ENCODE measurements at regions not wholly inside any gene's neighbourhood (a gene's known extent, or its start where the extent isn't known, plus 50 kb on each side); places are given as distances from the start of the nearest gene placed in this dataset.

GRCh38 chr4:104616401-104616820 is 121.7 kb upstream of the CXXC4 start:
- Mint-ChIP-seq H3K27me3 (no peaks in the 10 kb centered on the region), H3K27ac (no peak overlapping the region), H3K4me1 (no peaks in the 10 kb centered on the region), H3K4me3 (no peak overlapping the region), H3K9me3 (ENCODE audit: insufficient read depth) (peaks cover 3% of the 10 kb centered on the region)
- Histone ChIP-seq H3K9ac (ENCODE audit: low read length) (no peak overlapping the region), H4K20me1 (ENCODE audit: control insufficient read depth, insufficient read depth, low read length, poor library complexity, severe bottlenecking) (no peaks in the 10 kb centered on the region), H3K36me3 (replicated peaks in 1 of 2; ENCODE audit: control extremely low read depth in 1 of 2, control insufficient read depth in 1 of 2, extremely low read depth in 1 of 2, insufficient read depth in 2 of 2, low read length in 1 of 2) (no peaks in the 10 kb centered on the region), H3K27me3 (replicated peaks in 1 of 4; ENCODE audit: control extremely low read depth in 1 of 4, control insufficient read depth in 3 of 4, insufficient read depth in 4 of 4, low read length in 3 of 4) (no peaks in the 10 kb centered on the region), H3K4me1 (ENCODE audit: control insufficient read depth in 2 of 2, insufficient read depth in 2 of 2, low read length in 2 of 2) (no peaks in the 10 kb centered on the region), H3K79me2 (ENCODE audit: control insufficient read depth, insufficient read depth, low read length) (no peaks in the 10 kb centered on the region), H3K4me2 (replicated peaks; ENCODE audit: low read depth, low read length, poor library complexity, severe bottlenecking) (no peak overlapping the region), H3K9me3 (ENCODE audit: control extremely low read depth in 1 of 3, control insufficient read depth in 2 of 3, insufficient read depth in 1 of 3, low read length in 2 of 3) (peaks cover 0 to 15% (median 0%) of the 10 kb centered on the region in 3 donors), H3K4me3 (ENCODE audit: control extremely low read depth in 1 of 5, extremely low read depth in 1 of 5, insufficient read depth in 1 of 5, low read depth in 2 of 5, low read length in 4 of 5) (no peak overlapping the region), H2AFZ (ENCODE audit: insufficient read depth, low read depth, low read length, poor library complexity, severe bottlenecking) (no peak overlapping the region), H3K27ac (ENCODE audit: low read length in 2 of 2) (no peak overlapping the region)
- ChIA-PET POLR2A (no interaction called here), CTCF (no interaction called here)
- WGBS (ENCODE audit: insufficient coverage) = 75% methylated on average over 5 of the region's 6 CpGs
- DNase-seq = no peak
- ATAC-seq (ENCODE audit: low read depth) = no peak
- TF ChIP-seq EZH2 (IDR thresholded peaks at IDR 0.05; ENCODE audit: borderline replicate concordance, insufficient read depth, low read depth, low read length, poor library complexity, severe bottlenecking) = no peak
- TF ChIP-seq, protein P1, sequence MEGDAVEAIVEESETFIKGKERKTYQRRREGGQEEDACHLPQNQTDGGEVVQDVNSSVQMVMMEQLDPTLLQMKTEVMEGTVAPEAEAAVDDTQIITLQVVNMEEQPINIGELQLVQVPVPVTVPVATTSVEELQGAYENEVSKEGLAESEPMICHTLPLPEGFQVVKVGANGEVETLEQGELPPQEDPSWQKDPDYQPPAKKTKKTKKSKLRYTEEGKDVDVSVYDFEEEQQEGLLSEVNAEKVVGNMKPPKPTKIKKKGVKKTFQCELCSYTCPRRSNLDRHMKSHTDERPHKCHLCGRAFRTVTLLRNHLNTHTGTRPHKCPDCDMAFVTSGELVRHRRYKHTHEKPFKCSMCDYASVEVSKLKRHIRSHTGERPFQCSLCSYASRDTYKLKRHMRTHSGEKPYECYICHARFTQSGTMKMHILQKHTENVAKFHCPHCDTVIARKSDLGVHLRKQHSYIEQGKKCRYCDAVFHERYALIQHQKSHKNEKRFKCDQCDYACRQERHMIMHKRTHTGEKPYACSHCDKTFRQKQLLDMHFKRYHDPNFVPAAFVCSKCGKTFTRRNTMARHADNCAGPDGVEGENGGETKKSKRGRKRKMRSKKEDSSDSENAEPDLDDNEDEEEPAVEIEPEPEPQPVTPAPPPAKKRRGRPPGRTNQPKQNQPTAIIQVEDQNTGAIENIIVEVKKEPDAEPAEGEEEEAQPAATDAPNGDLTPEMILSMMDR (IDR thresholded peaks at IDR 0.05) = no peak
- intact Hi-C loops (cut with micrococcal nuclease) = no loop called here

- H3K4me3 ChIP-seq (ENCODE audit: control extremely low read depth in 1 of 5, extremely low read depth in 1 of 5, insufficient read depth in 1 of 5, low read depth in 2 of 5, low read length in 4 of 5) = no peak overlapping the region
- no peaks in the 10 kb centered on the region for H4K20me1 ChIP-seq (ENCODE audit: control insufficient read depth, insufficient read depth, low read length, poor library complexity, severe bottlenecking)
- no peak overlapping the region for H3K4me2 ChIP-seq (replicated peaks; ENCODE audit: low read depth, low read length, poor library complexity, severe bottlenecking)
- no peaks in the 10 kb centered on the region for H3K27me3 ChIP-seq (replicated peaks in 1 of 4; ENCODE audit: control extremely low read depth in 1 of 4, control insufficient read depth in 3 of 4, insufficient read depth in 4 of 4, low read length in 3 of 4)
- no peaks in the 10 kb centered on the region for H3K4me1 ChIP-seq (ENCODE audit: control insufficient read depth in 2 of 2, insufficient read depth in 2 of 2, low read length in 2 of 2)
- DNase-seq = no peak
- Mint-ChIP-seq H3K9me3 (ENCODE audit: insufficient read depth) (no peaks in the 10 kb centered on the region), H3K27ac (no peak overlapping the region), H3K4me3 (no peak overlapping the region), H3K27me3 (no peaks in the 10 kb centered on the region), H3K4me1 (no peaks in the 10 kb centered on the region)
- H3K79me2 ChIP-seq (ENCODE audit: control insufficient read depth, insufficient read depth, low read length) = no peaks in the 10 kb centered on the region
- H3K9me3 ChIP-seq (ENCODE audit: control extremely low read depth in 1 of 3, control insufficient read depth in 2 of 3, insufficient read depth in 1 of 3, low read length in 2 of 3) = peaks cover 0 to 6% (median 0%) of the 10 kb centered on the region in 3 donors
- ChIA-PET CTCF (no interaction called here), POLR2A (no interaction called here)
- intact Hi-C loops (cut with micrococcal nuclease) = no loop called here
- no peak for ATAC-seq (ENCODE audit: low read depth)
- no peak overlapping the region for H3K9ac ChIP-seq (ENCODE audit: low read length)
- WGBS (ENCODE audit: insufficient coverage) = no CpG with 5 or more reads among the region's 1 CpG
- TF ChIP-seq EZH2 (IDR thresholded peaks at IDR 0.05; ENCODE audit: borderline replicate concordance, insufficient read depth, low read depth, low read length, poor library complexity, severe bottlenecking) = no peak
- TF ChIP-seq, protein P1 (IDR thresholded peaks at IDR 0.05) = no peak
- H2AFZ ChIP-seq (ENCODE audit: insufficient read depth, low read depth, low read length, poor library complexity, severe bottlenecking) = no peak overlapping the region
- H3K36me3 ChIP-seq (replicated peaks in 1 of 2; ENCODE audit: control extremely low read depth in 1 of 2, control insufficient read depth in 1 of 2, extremely low read depth in 1 of 2, insufficient read depth in 2 of 2, low read length in 1 of 2) = no peaks in the 10 kb centered on the region
- H3K27ac ChIP-seq (ENCODE audit: low read length in 2 of 2) = no peak overlapping the region
Observed at GRCh38 chr4:104625706-104626105, 131.0 kb upstream of the CXXC4 start.
